Muscle layer of colon (tissue), 2 donors: ENCODE measurements at regions not wholly inside any gene's neighbourhood (a gene's known extent, or its start where the extent isn't known, plus 50 kb on each side); places are given as distances from the start of the nearest gene placed in this dataset.
"Not testable (repeated sequence)": the region's sequence is repeated elsewhere in the genome, so short reads cannot be mapped to it uniquely, and the experiment has no call there.

Experiments
- H3K27ac ChIP-seq: one replicate; pipeline ENCODE4 v1.7.0; 2013; ENCODE audit warnings: low read depth, mild to moderate bottlenecking, low read length, moderate library complexity
- H3K27me3 ChIP-seq, 2 donors: one replicate each; pipeline ENCODE4 v1.7.0; 2013; ENCODE audit warnings: low read length in 2 of 2, mild to moderate bottlenecking in 2 of 2; ENCODE audit not compliant: insufficient read depth in 2 of 2, control insufficient read depth in 1 of 2
- H3K36me3 ChIP-seq: one replicate; pipeline ENCODE4 v1.7.0; 2013; ENCODE audit warnings: mild to moderate bottlenecking, low read length; ENCODE audit not compliant: insufficient read depth
- H3K4me1 ChIP-seq: one replicate; pipeline ENCODE4 v1.7.0; 2013; ENCODE audit warnings: mild to moderate bottlenecking, low read length; ENCODE audit not compliant: insufficient read depth
- H3K4me3 ChIP-seq, 2 donors: one replicate each; pipeline ENCODE4 v1.7.0; 2013; ENCODE audit warnings: low read length in 2 of 2, low read depth in 1 of 2, mild to moderate bottlenecking in 1 of 2, moderate library complexity in 1 of 2
- H3K9ac ChIP-seq: one replicate; pipeline ENCODE4 v1.7.0; 2013; ENCODE audit warnings: low read length
- H3K9me3 ChIP-seq: one replicate; pipeline ENCODE4 v1.7.0; 2013; ENCODE audit warnings: mild to moderate bottlenecking, low read length
- donor health status: abdominal sarcoma.
- donor health status: Adenocarcinoma of cecum.

GRCh38 chr16:65817066-65817465 is 549.4 kb upstream of the CDH5 start:
- no peak overlapping the region for H3K9ac ChIP-seq
- no peak overlapping the region for H3K4me3 ChIP-seq
- H3K36me3 ChIP-seq: no peaks in the 10 kb centered on the region
- H3K4me1 ChIP-seq: no peaks in the 10 kb centered on the region
- no peaks in the 10 kb centered on the region for H3K9me3 ChIP-seq
- no peak overlapping the region for H3K27ac ChIP-seq
- no peaks in the 10 kb centered on the region for H3K27me3 ChIP-seq

GRCh38 chr16:65816556-65816955 is 549.9 kb upstream of the CDH5 start:
- no peaks in the 10 kb centered on the region for H3K9me3 ChIP-seq
- no peak overlapping the region for H3K27ac ChIP-seq
- no peaks in the 10 kb centered on the region for H3K36me3 ChIP-seq
- H3K4me3 ChIP-seq: no peak overlapping the region
- no peak overlapping the region for H3K9ac ChIP-seq
- H3K27me3 ChIP-seq: no peaks in the 10 kb centered on the region
- no peaks in the 10 kb centered on the region for H3K4me1 ChIP-seq

- H3K27me3 ChIP-seq: no peaks in the 10 kb centered on the region
- H3K4me1 ChIP-seq: no peaks in the 10 kb centered on the region
- no peak overlapping the region for H3K9ac ChIP-seq
- no peak overlapping the region for H3K4me3 ChIP-seq
- no peaks in the 10 kb centered on the region for H3K36me3 ChIP-seq
- no peak overlapping the region for H3K27ac ChIP-seq
- H3K9me3 ChIP-seq: no peaks in the 10 kb centered on the region
These were observed 550.8 kb upstream of the CDH5 start for GRCh38 chr16:65815707-65816106.

GRCh38 chr16:65813879-65814278 is 552.6 kb upstream of the CDH5 start:
- not testable (repeated sequence) for H3K36me3 ChIP-seq, H3K27ac ChIP-seq, H3K4me1 ChIP-seq, H3K9ac ChIP-seq, H3K9me3 ChIP-seq, H3K27me3 ChIP-seq, H3K4me3 ChIP-seq

- Histone ChIP-seq H3K27ac (no peak overlapping the region), H3K27me3 (no peaks in the 10 kb centered on the region), H3K36me3 (no peaks in the 10 kb centered on the region), H3K9me3 (no peaks in the 10 kb centered on the region), H3K4me3 (no peak overlapping the region), H3K9ac (no peak overlapping the region), H3K4me1 (no peaks in the 10 kb centered on the region)
These were observed 556.9 kb upstream of the CDH5 start for GRCh38 chr16:65809627-65810026.

GRCh38 chr16:65808790-65809189 is 557.7 kb upstream of the CDH5 start:
- Histone ChIP-seq H3K27me3 (no peaks in the 10 kb centered on the region), H3K9ac (no peak overlapping the region), H3K4me3 (no peak overlapping the region), H3K9me3 (no peaks in the 10 kb centered on the region), H3K27ac (no peak overlapping the region), H3K36me3 (no peaks in the 10 kb centered on the region), H3K4me1 (no peaks in the 10 kb centered on the region)

GRCh38 chr16:65807858-65808257 is 558.6 kb upstream of the CDH5 start:
- Histone ChIP-seq H3K9ac (no peak overlapping the region), H3K36me3 (no peaks in the 10 kb centered on the region), H3K4me3 (no peak overlapping the region), H3K27ac (no peak overlapping the region), H3K9me3 (no peaks in the 10 kb centered on the region), H3K4me1 (no peaks in the 10 kb centered on the region), H3K27me3 (no peaks in the 10 kb centered on the region)

- not testable (repeated sequence) for H3K9ac ChIP-seq, H3K4me1 ChIP-seq, H3K27ac ChIP-seq, H3K36me3 ChIP-seq, H3K27me3 ChIP-seq, H3K9me3 ChIP-seq, H3K4me3 ChIP-seq
These were observed 560.8 kb upstream of the CDH5 start for GRCh38 chr16:65805704-65806103.

GRCh38 chr16:65796481-65796880 is 570.0 kb upstream of the CDH5 start:
- Histone ChIP-seq H3K4me1 (peaks cover 5% of the 10 kb centered on the region), H3K36me3 (no peaks in the 10 kb centered on the region)

GRCh38 chr16:65794973-65795372 is 571.5 kb upstream of the CDH5 start:
- no peaks in the 10 kb centered on the region for H3K36me3 ChIP-seq
- H3K9me3 ChIP-seq: no peaks in the 10 kb centered on the region
- H3K4me1 ChIP-seq: peaks cover 5% of the 10 kb centered on the region
- H3K9ac ChIP-seq: no peak overlapping the region
- H3K4me3 ChIP-seq: no peak overlapping the region
- no peak overlapping the region for H3K27ac ChIP-seq
- no peaks in the 10 kb centered on the region for H3K27me3 ChIP-seq

More at GRCh38 chr16:65796481-65796880, 570.0 kb upstream of the CDH5 start:
- Histone ChIP-seq H3K9ac (no peak overlapping the region), H3K4me3 (no peak overlapping the region), H3K27ac (no peak overlapping the region), H3K27me3 (no peaks in the 10 kb centered on the region), H3K9me3 (no peaks in the 10 kb centered on the region)

GRCh38 chr16:65793781-65794180 is 572.7 kb upstream of the CDH5 start:
- H3K27ac ChIP-seq: no peak overlapping the region
- H3K27me3 ChIP-seq: no peaks in the 10 kb centered on the region
- peaks cover 5% of the 10 kb centered on the region for H3K4me1 ChIP-seq
- no peak overlapping the region for H3K9ac ChIP-seq
- H3K4me3 ChIP-seq: no peak overlapping the region
- H3K9me3 ChIP-seq: no peaks in the 10 kb centered on the region
- no peaks in the 10 kb centered on the region for H3K36me3 ChIP-seq

- no peak overlapping the region for H3K27ac ChIP-seq
- H3K4me3 ChIP-seq: no peak overlapping the region
- H3K9me3 ChIP-seq: no peaks in the 10 kb centered on the region
- H3K9ac ChIP-seq: no peak overlapping the region
- H3K4me1 ChIP-seq: peaks cover 15% of the 10 kb centered on the region
- H3K27me3 ChIP-seq: no peaks in the 10 kb centered on the region
- no peaks in the 10 kb centered on the region for H3K36me3 ChIP-seq
These were observed 575.7 kb upstream of the CDH5 start for GRCh38 chr16:65790768-65791167.
